Cardiac muscle cell (in vitro differentiated cells and primary cell): ENCODE measurements at regions not wholly inside any gene's neighbourhood (a gene's known extent, or its start where the extent isn't known, plus 50 kb on each side); places are given as distances from the start of the nearest gene placed in this dataset.

Experiments used
- DNase-seq, 2 donors: peaks; one replicate each; pipeline versions ENCODE4 v3.0.0 to v3.0.0-alpha.2; 2010 to 2017; ENCODE audit warnings: low read depth in 1 of 2, low spot score in 1 of 2
- H3K27ac ChIP-seq: fragments of 200-600 bp; sonication (generic); 2 replicates; pipeline ENCODE4 v1.5.1; 2016
- H3K27me3 ChIP-seq: fragments of 200-600 bp; sonication (generic); 2 replicates; pipeline ENCODE4 v1.6.0; 2016; ENCODE audit warnings: control low read depth
- H3K36me3 ChIP-seq: fragments of 200-600 bp; sonication (generic); 2 replicates; pipeline ENCODE4 v1.5.1; 2016; ENCODE audit warnings: control low read depth
- H3K4me1 ChIP-seq: fragments of 200-600 bp; sonication (generic); 2 replicates; pipeline ENCODE4 v1.8.1; 2017; ENCODE audit warnings: low read depth, mild to moderate bottlenecking, mixed run types
- H3K4me3 ChIP-seq: fragments of 200-600 bp; sonication (generic); 2 replicates; pipeline ENCODE4 v1.5.1; 2016; ENCODE audit warnings: mild to moderate bottlenecking
- H3K9me3 ChIP-seq: fragments of 200-600 bp; sonication (generic); 2 replicates; pipeline ENCODE4 v1.5.1; 2017; ENCODE audit warnings: low read depth, mild to moderate bottlenecking, control low read depth
- CTCF ChIP-seq: IDR thresholded peaks from 2 replicates; pipeline ENCODE4 v1.5.1; 2012; ENCODE audit warnings: low read depth, mild to moderate bottlenecking, low read length

GRCh38 chrY:15402451-15402850 is 878.1 kb downstream of the NLGN4Y start:
- H3K4me1 ChIP-seq = no peaks in the 10 kb centered on the region
- no peak overlapping the region for H3K4me3 ChIP-seq
- H3K27me3 ChIP-seq = no peaks in the 10 kb centered on the region
- TF ChIP-seq CTCF = no peak
- DNase-seq = no peak
- no peaks in the 10 kb centered on the region for H3K36me3 ChIP-seq
- no peak overlapping the region for H3K27ac ChIP-seq
- H3K9me3 ChIP-seq = no peaks in the 10 kb centered on the region

- no peak for DNase-seq
- H3K4me1 ChIP-seq = no peaks in the 10 kb centered on the region
- H3K27ac ChIP-seq = no peak overlapping the region
- no peak overlapping the region for H3K4me3 ChIP-seq
- H3K36me3 ChIP-seq = no peaks in the 10 kb centered on the region
- no peak for TF ChIP-seq CTCF
- no peaks in the 10 kb centered on the region for H3K9me3 ChIP-seq
- no peaks in the 10 kb centered on the region for H3K27me3 ChIP-seq
Observed at GRCh38 chrY:15404551-15404950, 880.2 kb downstream of the NLGN4Y start.

DNA sequence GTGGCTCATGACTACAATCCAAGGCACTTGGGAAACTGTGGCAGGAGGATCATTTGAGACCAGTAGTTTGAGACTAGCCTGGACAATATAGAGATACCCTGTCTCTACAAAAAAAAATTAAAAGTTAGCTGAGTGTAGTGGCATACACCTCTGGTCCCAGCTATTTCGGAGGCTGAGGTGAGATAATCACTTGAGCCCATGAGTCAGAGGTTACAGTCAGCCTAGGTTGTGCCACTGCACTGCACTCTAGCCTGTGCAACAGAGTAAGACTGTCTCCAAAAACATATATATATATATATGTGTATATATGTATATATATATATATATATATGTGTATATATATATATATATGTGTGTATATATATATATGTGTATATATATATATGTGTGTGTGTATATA is 890.8 kb downstream of the NLGN4Y start:
- H3K4me1 ChIP-seq = no peaks in the 10 kb centered on the region
- DNase-seq = no peak
- H3K27ac ChIP-seq = no peak overlapping the region
- H3K4me3 ChIP-seq = no peak overlapping the region
- no peaks in the 10 kb centered on the region for H3K9me3 ChIP-seq
- no peaks in the 10 kb centered on the region for H3K36me3 ChIP-seq
- no peaks in the 10 kb centered on the region for H3K27me3 ChIP-seq
- no peak for TF ChIP-seq CTCF

DNA sequence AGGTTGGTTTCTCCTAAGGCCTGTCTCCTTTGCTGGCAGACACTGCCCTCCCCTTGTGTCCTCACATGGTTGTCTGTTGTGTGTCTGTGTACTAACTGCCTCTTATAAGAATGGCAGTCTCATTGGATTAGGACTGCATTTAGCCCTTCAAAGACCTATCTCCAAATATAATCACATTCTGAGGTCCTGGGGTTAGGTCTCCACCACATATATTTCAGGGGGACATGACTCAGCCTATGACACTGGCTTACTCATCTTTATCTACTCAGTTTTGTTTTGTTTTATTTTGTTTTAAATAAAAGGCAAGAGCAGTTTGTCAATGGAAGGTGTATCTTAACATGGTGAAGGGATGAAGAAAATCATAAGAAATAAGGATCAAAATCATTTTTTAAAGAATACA is 894.3 kb downstream of the NLGN4Y start:
- Histone ChIP-seq H3K36me3 (no peaks in the 10 kb centered on the region), H3K9me3 (no peaks in the 10 kb centered on the region), H3K4me3 (no peak overlapping the region), H3K4me1 (no peaks in the 10 kb centered on the region), H3K27ac (no peak overlapping the region), H3K27me3 (no peaks in the 10 kb centered on the region)
- no peak for TF ChIP-seq CTCF
- no peak for DNase-seq

DNA sequence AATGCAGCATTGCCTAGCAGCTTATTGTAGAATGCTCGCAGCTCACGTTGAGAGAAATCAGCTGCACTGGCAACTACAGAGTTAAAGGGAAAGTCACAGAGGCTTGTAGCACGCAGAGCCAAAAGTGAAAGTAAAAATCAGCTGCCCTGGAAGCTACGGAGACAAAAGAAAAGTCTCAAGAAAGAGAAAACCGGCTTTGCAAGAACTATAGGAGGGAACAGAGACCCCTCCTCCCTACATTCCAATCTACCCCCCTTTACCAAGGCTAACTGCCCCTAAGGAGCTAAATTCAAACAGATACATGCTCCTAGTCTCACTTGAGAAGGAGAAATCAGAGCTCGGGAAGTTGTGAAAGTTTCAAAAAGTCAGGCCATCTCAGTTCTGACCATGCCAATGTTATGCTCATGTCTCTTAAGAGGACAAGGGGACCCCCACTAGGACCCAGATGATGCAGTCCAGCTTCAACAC is 900.4 kb downstream of the NLGN4Y start:
- H3K36me3 ChIP-seq = no peaks in the 10 kb centered on the region
- peak in 1 of 2 donors; percentile 42 for DNase-seq
- H3K9me3 ChIP-seq = no peaks in the 10 kb centered on the region
- no peaks in the 10 kb centered on the region for H3K27me3 ChIP-seq
- H3K4me1 ChIP-seq = no peaks in the 10 kb centered on the region
- no peak overlapping the region for H3K4me3 ChIP-seq
- no peak for TF ChIP-seq CTCF
- no peak overlapping the region for H3K27ac ChIP-seq
